ENCODE measurements at regions not wholly inside any gene's neighbourhood (a gene's known extent, or its start where the extent isn't known, plus 50 kb on each side); places are given as distances from the start of the nearest gene placed in this dataset.
A peak's percentile ranks its signal among the peaks of the same experiment; 100 is the strongest.

- no peak for DNase-seq
Observed at GRCh38 chr4:14810568-14810967, 191.7 kb upstream of the CPEB2 start.

- no peak for DNase-seq
Observed at GRCh38 chr4:14812101-14812500, 190.2 kb upstream of the CPEB2 start.

- DNase-seq = no peak
Observed at GRCh38 chr4:14816623-14817261, 185.5 kb upstream of the CPEB2 start.

GRCh38 chr4:14824189-14824588 lies 178.1 kb upstream of the CPEB2 start:
- no peak for DNase-seq

GRCh38 chr4:14827111-14827510 lies 175.2 kb upstream of the CPEB2 start:
- DNase-seq = peak; percentile 44

- DNase-seq = no peak
Observed at GRCh38 chr4:14829795-14830194, 172.5 kb upstream of the CPEB2 start.

GRCh38 chr4:14831416-14831815 lies 170.9 kb upstream of the CPEB2 start:
- no peak for DNase-seq

GRCh38 chr4:14833053-14833452 lies 169.2 kb upstream of the CPEB2 start:
- no peak for DNase-seq

GRCh38 chr4:14834382-14834781 lies 167.9 kb upstream of the CPEB2 start:
- DNase-seq = no peak

GRCh38 chr4:14835288-14835687 lies 167.0 kb upstream of the CPEB2 start:
- no peak for DNase-seq

- DNase-seq = no peak
Observed at GRCh38 chr4:14835708-14836425, 166.4 kb upstream of the CPEB2 start.

GRCh38 chr4:14837860-14838259 lies 164.4 kb upstream of the CPEB2 start:
- DNase-seq = no peak

GRCh38 chr4:14841801-14842768 lies 160.2 kb upstream of the CPEB2 start:
- DNase-seq = peak; percentile 64

GRCh38 chr4:14842964-14843630 lies 159.2 kb upstream of the CPEB2 start:
- DNase-seq = no peak

GRCh38 chr4:14844061-14844460 lies 158.2 kb upstream of the CPEB2 start:
- DNase-seq = no peak

GRCh38 chr4:14848229-14848628 lies 154.1 kb upstream of the CPEB2 start:
- DNase-seq = no peak

- no peak for DNase-seq
Observed at GRCh38 chr4:14850455-14851097, 151.7 kb upstream of the CPEB2 start.

- DNase-seq = peak; percentile 93
Observed at GRCh38 chr4:14853176-14853943, 148.9 kb upstream of the CPEB2 start.

- DNase-seq = no peak
Observed at GRCh38 chr4:14855719-14856061, 146.6 kb upstream of the CPEB2 start.

GRCh38 chr4:14856062-14856933 lies 146.0 kb upstream of the CPEB2 start:
- peak; percentile 99 for DNase-seq

GRCh38 chr4:14856934-14857235 lies 145.4 kb upstream of the CPEB2 start:
- DNase-seq = no peak

Measured in fibroblast of skin of back (primary cell).